Astrocyte (in vitro differentiated cells and primary cell): ENCODE measurements at regions not wholly inside any gene's neighbourhood (a gene's known extent, or its start where the extent isn't known, plus 50 kb on each side); places are given as distances from the start of the nearest gene placed in this dataset.

Experiments used
- DNase-seq: peaks from one replicate; pipeline ENCODE4 v3.0.0-alpha.2; 2010; ENCODE audit warnings: low read depth
- FAIRE-seq: peaks from 2 replicates; lab custom pipeline; 2011; peaks lifted over from hg19 to GRCh38; lab: Jason Lieb, UNC
- H2AFZ ChIP-seq: 2 replicates; pipeline ENCODE4 v1.6.0; 2012; ENCODE audit warnings: low read depth, low read length, inconsistent platforms
- H3K27ac ChIP-seq: 2 replicates; pipeline ENCODE4 v1.5.1; 2011; ENCODE audit warnings: low read depth, low read length, inconsistent platforms
- H3K27me3 ChIP-seq: 2 replicates; pipeline ENCODE4 v1.6.0; 2011; ENCODE audit warnings: low read length, inconsistent platforms; ENCODE audit not compliant: insufficient read depth
- H3K36me3 ChIP-seq: 2 replicates; pipeline ENCODE4 v1.5.1; 2011; ENCODE audit warnings: low read length, inconsistent platforms; ENCODE audit not compliant: insufficient read depth
- H3K4me1 ChIP-seq: 2 replicates; pipeline ENCODE4 v1.5.1; 2011; ENCODE audit warnings: low read length, inconsistent platforms; ENCODE audit not compliant: insufficient read depth
- H3K4me2 ChIP-seq: 2 replicates; pipeline ENCODE4 v1.6.0; 2012; ENCODE audit warnings: low read length, inconsistent platforms
- H3K4me3 ChIP-seq: 2 replicates; pipeline ENCODE4 v1.5.1; 2011; ENCODE audit warnings: low read depth, mild to moderate bottlenecking, low read length, inconsistent platforms; ENCODE audit not compliant: insufficient read depth
- H3K79me2 ChIP-seq: 2 replicates; pipeline ENCODE4 v1.6.0; 2012; ENCODE audit warnings: mild to moderate bottlenecking, low read length, inconsistent platforms; ENCODE audit not compliant: insufficient read depth
- H3K9ac ChIP-seq: 2 replicates; pipeline ENCODE4 v1.6.0; 2012; ENCODE audit warnings: mild to moderate bottlenecking, low read length, inconsistent platforms
- H3K9me3 ChIP-seq: 2 replicates; pipeline ENCODE4 v1.5.1; 2012; ENCODE audit warnings: low read depth, mild to moderate bottlenecking, low read length, inconsistent platforms; ENCODE audit not compliant: insufficient read depth
- H4K20me1 ChIP-seq: 2 replicates; pipeline ENCODE4 v1.6.0; 2012; ENCODE audit warnings: low read length, inconsistent platforms; ENCODE audit not compliant: insufficient read depth
- H3K27ac Mint-ChIP-seq: one replicate; pipeline ENCODE4 v1.8.0; 2021; ENCODE audit warnings: mild to moderate bottlenecking, mixed read lengths; ENCODE audit not compliant: unreplicated experiment
- H3K27me3 Mint-ChIP-seq: one replicate; pipeline ENCODE4 v1.8.0; 2021; ENCODE audit warnings: low read depth, mixed read lengths; ENCODE audit not compliant: unreplicated experiment
- H3K36me3 Mint-ChIP-seq: one replicate; pipeline ENCODE4 v1.8.0; 2021; ENCODE audit warnings: low read depth, mixed read lengths; ENCODE audit not compliant: unreplicated experiment
- H3K4me1 Mint-ChIP-seq: one replicate; pipeline ENCODE4 v1.8.0; 2021; ENCODE audit warnings: low read depth, mixed read lengths; ENCODE audit not compliant: unreplicated experiment
- H3K4me3 Mint-ChIP-seq: one replicate; pipeline ENCODE4 v1.8.0; 2021; ENCODE audit warnings: mild to moderate bottlenecking, moderate library complexity, mixed read lengths; ENCODE audit not compliant: unreplicated experiment
- H3K9me3 Mint-ChIP-seq: one replicate; pipeline ENCODE4 v1.8.0; 2021; ENCODE audit warnings: mild to moderate bottlenecking, mixed read lengths; ENCODE audit not compliant: unreplicated experiment
- CTCF ChIP-seq: IDR thresholded peaks from 2 replicates; pipeline ENCODE4 v1.5.1; 2011; ENCODE audit warnings: low read depth, mild to moderate bottlenecking, inconsistent platforms, low read length, moderate library complexity; ENCODE audit not compliant: insufficient read depth
- EZH2 ChIP-seq: IDR thresholded peaks from 2 replicates; pipeline ENCODE4 v1.6.1; 2012; ENCODE audit warnings: mild to moderate bottlenecking, low read length, inconsistent platforms; ENCODE audit not compliant: insufficient read depth

- H3K27me3 ChIP-seq: no peaks in the 10 kb centered on the region
- H3K4me1 ChIP-seq: peaks cover 6% of the 10 kb centered on the region
- DNase-seq (no peak), FAIRE-seq (no peak)
- Mint-ChIP-seq H3K36me3 (peaks cover 3% of the 10 kb centered on the region), H3K9me3 (peaks cover 17% of the 10 kb centered on the region), H3K4me3 (no peak overlapping the region), H3K27ac (peak overlapping the region; percentile 51), H3K4me1 (peaks cover 13% of the 10 kb centered on the region), H3K27me3 (no peaks in the 10 kb centered on the region)
- H3K4me2 ChIP-seq: no peak overlapping the region
- no peak overlapping the region for H3K4me3 ChIP-seq
- no peaks in the 10 kb centered on the region for H4K20me1 ChIP-seq
- H3K79me2 ChIP-seq: no peaks in the 10 kb centered on the region
- no peak overlapping the region for H3K27ac ChIP-seq
- peak overlapping the region; percentile 0 for H2AFZ ChIP-seq
- H3K36me3 ChIP-seq: no peaks in the 10 kb centered on the region
- peak; percentile 8 for TF ChIP-seq CTCF
- TF ChIP-seq EZH2: no peak
- H3K9ac ChIP-seq: no peak overlapping the region
- peaks cover 7% of the 10 kb centered on the region for H3K9me3 ChIP-seq
Measured at GRCh38 chr12:92603741-92604432, 98.9 kb upstream of the PLEKHG7 start.

- H3K4me2 ChIP-seq: peak overlapping the region; percentile 30
- peaks cover 6% of the 10 kb centered on the region for H3K4me1 ChIP-seq
- Mint-ChIP-seq H3K9me3 (peaks cover 17% of the 10 kb centered on the region), H3K4me1 (peaks cover 11% of the 10 kb centered on the region), H3K36me3 (peaks cover 3% of the 10 kb centered on the region), H3K27me3 (no peaks in the 10 kb centered on the region), H3K4me3 (no peak overlapping the region), H3K27ac (peak overlapping the region; percentile 93)
- no peak overlapping the region for H3K4me3 ChIP-seq
- no peak overlapping the region for H2AFZ ChIP-seq
- peak; percentile 28 for DNase-seq
- H3K9me3 ChIP-seq: peaks cover 7% of the 10 kb centered on the region
- H3K27ac ChIP-seq: peak overlapping the region; percentile 77
- peak overlapping the region; percentile 21 for H3K9ac ChIP-seq
- H3K36me3 ChIP-seq: no peaks in the 10 kb centered on the region
- H3K27me3 ChIP-seq: no peaks in the 10 kb centered on the region
- H3K79me2 ChIP-seq: no peaks in the 10 kb centered on the region
- no peaks in the 10 kb centered on the region for H4K20me1 ChIP-seq
- TF ChIP-seq EZH2 (no peak), CTCF (no peak)
- FAIRE-seq: no peak
Measured at GRCh38 chr12:92602930-92603623, 99.7 kb upstream of the PLEKHG7 start.

- Mint-ChIP-seq H3K27me3 (no peaks in the 10 kb centered on the region), H3K36me3 (peaks cover 3% of the 10 kb centered on the region), H3K9me3 (peaks cover 17% of the 10 kb centered on the region), H3K27ac (peak overlapping the region; percentile 93), H3K4me1 (peaks cover 15% of the 10 kb centered on the region), H3K4me3 (no peak overlapping the region)
- Histone ChIP-seq H3K4me1 (peaks cover 11% of the 10 kb centered on the region), H3K79me2 (no peaks in the 10 kb centered on the region), H4K20me1 (no peaks in the 10 kb centered on the region), H2AFZ (no peak overlapping the region), H3K27ac (peak overlapping the region; percentile 77), H3K27me3 (no peaks in the 10 kb centered on the region), H3K4me3 (no peak overlapping the region), H3K36me3 (no peaks in the 10 kb centered on the region), H3K9ac (peak overlapping the region; percentile 21), H3K9me3 (peaks cover 7% of the 10 kb centered on the region), H3K4me2 (peak overlapping the region; percentile 30)
- no peak for FAIRE-seq
- no peak for TF ChIP-seq EZH2
- TF ChIP-seq CTCF: no peak
- peak; percentile 80 for DNase-seq
Measured at GRCh38 chr12:92602476-92602875, 100.3 kb upstream of the PLEKHG7 start.
